Right atrium auricular region (tissue), 2 donors: ENCODE measurements at regions not wholly inside any gene's neighbourhood (a gene's known extent, or its start where the extent isn't known, plus 50 kb on each side); places are given as distances from the start of the nearest gene placed in this dataset.

Experiments used
- DNase-seq: peaks from one replicate; pipeline ENCODE4 v3.0.0-alpha.2; 2019; ENCODE audit warnings: low spot score
- H3K27ac ChIP-seq, 2 donors: fragments of 200-600 bp; sonication (generic); 1 replicate in 1 of 2; 2 replicates in 1 of 2; pipeline ENCODE4 v1.5.1; 2016 to 2019
- H3K27me3 ChIP-seq, 2 donors: fragments of 200-600 bp; sonication (generic); one replicate each; pipeline versions ENCODE4 v1.5.1 to v1.6.0; 2017 to 2019
- H3K36me3 ChIP-seq: fragments of 200-600 bp; sonication (generic); one replicate; pipeline ENCODE4 v1.5.1; 2016
- H3K4me1 ChIP-seq, 2 donors: fragments of 200-600 bp; sonication (generic); one replicate each; pipeline versions ENCODE4 v1.5.1 to v1.6.0; 2017 to 2019
- H3K4me3 ChIP-seq, 2 donors: fragments of 200-600 bp; sonication (generic); 1 replicate in 1 of 2; 2 replicates in 1 of 2; pipeline ENCODE4 v1.5.1; 2017 to 2019; ENCODE audit warnings: mild to moderate bottlenecking in 1 of 2, moderate library complexity in 1 of 2
- H3K9me3 ChIP-seq, 2 donors: fragments of 200-600 bp; sonication (generic); one replicate each; pipeline ENCODE4 v1.5.1; 2019
- TF ChIP-seq, protein P1 (sequence below), 2 donors: fragments of 200-600 bp; sonication (generic); IDR thresholded peaks; one replicate each; pipeline ENCODE4 v1.5.1; 2019; ENCODE audit warnings: antibody characterized with exemption in 2 of 2

DNA sequence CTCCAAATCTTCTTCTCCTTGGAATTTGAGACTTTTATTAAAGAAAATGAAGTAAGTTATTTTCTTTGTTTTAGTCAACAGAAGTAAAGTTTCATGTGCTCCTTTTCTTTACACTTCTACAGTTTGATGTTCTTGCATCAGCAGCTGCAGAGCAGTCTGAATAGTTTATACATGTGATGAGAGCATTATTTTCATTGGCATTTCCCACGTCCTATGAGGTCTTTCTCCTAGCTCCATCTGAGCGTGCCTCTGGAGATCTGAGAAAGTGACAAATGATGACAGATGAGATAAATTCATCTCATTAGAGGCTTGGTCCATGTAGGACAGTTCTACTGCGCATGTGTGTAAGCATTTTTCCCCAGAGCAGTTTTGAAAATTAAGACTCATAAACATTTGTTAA lies 1290.0 kb downstream of the UQCRFS1 start:
- H3K4me3 ChIP-seq: no peak overlapping the region
- no peak overlapping the region for H3K27ac ChIP-seq
- H3K4me1 ChIP-seq: no peaks in the 10 kb centered on the region
- H3K9me3 ChIP-seq: no peaks in the 10 kb centered on the region
- no peaks in the 10 kb centered on the region for H3K27me3 ChIP-seq
- H3K36me3 ChIP-seq: no peaks in the 10 kb centered on the region
- DNase-seq: no peak
- TF ChIP-seq, protein P1, sequence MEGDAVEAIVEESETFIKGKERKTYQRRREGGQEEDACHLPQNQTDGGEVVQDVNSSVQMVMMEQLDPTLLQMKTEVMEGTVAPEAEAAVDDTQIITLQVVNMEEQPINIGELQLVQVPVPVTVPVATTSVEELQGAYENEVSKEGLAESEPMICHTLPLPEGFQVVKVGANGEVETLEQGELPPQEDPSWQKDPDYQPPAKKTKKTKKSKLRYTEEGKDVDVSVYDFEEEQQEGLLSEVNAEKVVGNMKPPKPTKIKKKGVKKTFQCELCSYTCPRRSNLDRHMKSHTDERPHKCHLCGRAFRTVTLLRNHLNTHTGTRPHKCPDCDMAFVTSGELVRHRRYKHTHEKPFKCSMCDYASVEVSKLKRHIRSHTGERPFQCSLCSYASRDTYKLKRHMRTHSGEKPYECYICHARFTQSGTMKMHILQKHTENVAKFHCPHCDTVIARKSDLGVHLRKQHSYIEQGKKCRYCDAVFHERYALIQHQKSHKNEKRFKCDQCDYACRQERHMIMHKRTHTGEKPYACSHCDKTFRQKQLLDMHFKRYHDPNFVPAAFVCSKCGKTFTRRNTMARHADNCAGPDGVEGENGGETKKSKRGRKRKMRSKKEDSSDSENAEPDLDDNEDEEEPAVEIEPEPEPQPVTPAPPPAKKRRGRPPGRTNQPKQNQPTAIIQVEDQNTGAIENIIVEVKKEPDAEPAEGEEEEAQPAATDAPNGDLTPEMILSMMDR (IDR thresholded peaks at IDR 0.05): no peak

DNA sequence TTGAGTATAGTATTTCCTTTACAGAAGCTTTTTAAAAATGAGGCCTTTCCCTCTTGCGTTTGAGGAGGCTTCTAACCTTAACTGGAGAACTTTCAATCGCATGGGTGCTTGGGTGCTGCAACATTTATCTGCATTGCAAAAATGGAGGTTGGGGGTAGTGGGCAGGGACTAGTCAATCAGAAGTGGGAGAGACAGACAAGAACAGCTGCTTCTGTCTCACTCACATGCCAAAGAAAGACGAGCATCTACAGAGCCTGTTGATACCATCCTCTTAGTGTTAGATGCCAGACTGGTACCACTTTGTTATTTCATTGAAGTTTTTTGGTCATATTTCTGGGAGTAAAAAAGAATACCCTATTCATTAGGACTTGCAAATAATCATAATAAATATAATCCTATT lies 1292.2 kb downstream of the UQCRFS1 start:
- H3K4me3 ChIP-seq: no peak overlapping the region
- H3K27me3 ChIP-seq: no peaks in the 10 kb centered on the region
- TF ChIP-seq, protein P1 (IDR thresholded peaks at IDR 0.05): no peak
- no peak for DNase-seq
- H3K4me1 ChIP-seq: no peaks in the 10 kb centered on the region
- no peaks in the 10 kb centered on the region for H3K9me3 ChIP-seq
- H3K36me3 ChIP-seq: no peaks in the 10 kb centered on the region
- no peak overlapping the region for H3K27ac ChIP-seq

DNA sequence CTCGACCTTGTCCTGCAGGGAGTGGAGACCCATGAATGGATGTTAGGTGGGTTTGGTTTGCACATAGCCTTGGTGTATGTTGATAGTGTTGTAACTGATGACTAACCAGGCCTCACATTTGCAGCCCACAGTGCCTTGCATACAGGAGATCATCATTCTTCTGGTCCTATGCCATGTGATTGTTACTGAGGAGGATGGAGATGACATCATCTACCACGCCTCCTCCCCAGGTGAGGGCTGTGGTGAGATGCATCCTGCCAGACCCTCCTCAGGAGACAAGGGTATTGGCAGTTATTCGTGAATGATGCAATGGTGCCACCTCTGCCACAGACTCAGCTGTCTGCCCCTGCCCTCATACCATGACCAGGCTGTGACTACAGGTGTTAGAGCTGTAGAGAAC lies 1294.1 kb downstream of the UQCRFS1 start:
- DNase-seq: no peak
- no peaks in the 10 kb centered on the region for H3K36me3 ChIP-seq
- no peak overlapping the region for H3K4me3 ChIP-seq
- TF ChIP-seq, protein P1 (IDR thresholded peaks at IDR 0.05): no peak
- no peaks in the 10 kb centered on the region for H3K9me3 ChIP-seq
- H3K27me3 ChIP-seq: no peaks in the 10 kb centered on the region
- H3K27ac ChIP-seq: no peak overlapping the region
- H3K4me1 ChIP-seq: no peaks in the 10 kb centered on the region

DNA sequence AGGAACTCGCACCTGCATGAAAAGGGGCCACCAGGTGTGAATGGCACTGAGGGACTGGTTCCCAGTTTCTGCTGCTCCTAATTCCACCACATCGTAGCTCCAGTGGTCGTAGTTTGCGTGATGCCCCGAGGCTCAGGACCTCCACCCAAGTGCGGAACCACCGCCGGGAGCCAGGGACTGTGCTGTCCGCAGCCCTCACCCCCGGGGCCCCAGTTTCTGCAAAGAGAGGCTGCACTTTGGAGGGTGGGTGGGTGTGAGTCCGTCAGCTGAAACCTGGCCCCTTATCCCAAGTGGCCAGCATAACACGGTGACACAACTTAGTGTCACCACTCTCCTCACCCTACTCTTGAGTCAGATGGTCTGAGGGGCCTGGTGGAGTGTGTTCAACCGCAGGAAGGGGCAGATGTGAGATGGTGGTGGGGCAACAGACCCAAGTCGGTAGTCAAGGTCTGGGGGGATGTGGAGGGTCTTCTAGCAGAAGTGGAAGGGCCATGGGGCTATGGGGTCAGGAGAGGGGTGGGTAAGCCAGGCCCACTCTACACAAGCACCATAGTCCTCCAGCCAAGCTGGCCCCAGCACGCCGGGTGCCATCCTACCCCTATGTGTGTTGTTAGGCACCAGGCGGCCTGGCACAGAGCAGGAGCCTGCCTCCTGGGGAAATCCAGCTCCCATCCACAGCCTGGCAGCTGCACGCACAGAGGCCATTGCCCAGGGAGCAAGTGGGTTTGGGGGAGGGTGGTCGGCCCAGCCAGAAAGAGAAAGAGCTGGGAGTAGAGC lies 1301.6 kb downstream of the UQCRFS1 start:
- no peaks in the 10 kb centered on the region for H3K9me3 ChIP-seq
- DNase-seq: peak; percentile 28
- no peaks in the 10 kb centered on the region for H3K27me3 ChIP-seq
- no peaks in the 10 kb centered on the region for H3K4me1 ChIP-seq
- TF ChIP-seq, protein P1 (IDR thresholded peaks at IDR 0.05): no peak
- no peak overlapping the region for H3K27ac ChIP-seq
- H3K4me3 ChIP-seq: no peak overlapping the region
- H3K36me3 ChIP-seq: no peaks in the 10 kb centered on the region

DNA sequence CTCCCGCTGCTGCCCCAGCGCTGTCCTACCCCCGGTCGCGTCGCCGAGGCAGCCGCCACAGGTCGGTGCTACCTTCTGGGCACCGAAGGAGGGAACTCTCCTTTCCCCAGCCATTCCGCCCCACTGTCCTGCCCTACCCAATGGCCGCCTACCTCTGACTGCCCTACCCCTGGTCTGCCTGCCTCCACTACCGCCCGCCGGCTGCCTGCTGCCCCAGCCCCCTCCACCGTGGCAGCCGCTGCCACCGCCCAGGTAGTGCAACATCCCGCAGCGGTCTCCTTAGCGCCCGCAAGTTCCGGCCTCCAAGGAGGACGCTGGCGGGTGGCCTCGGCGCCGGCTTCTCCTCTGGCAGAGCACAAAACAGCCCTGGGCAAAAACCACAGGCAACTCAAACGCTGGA lies 1303.1 kb downstream of the UQCRFS1 start:
- DNase-seq: no peak
- no peaks in the 10 kb centered on the region for H3K4me1 ChIP-seq
- no peak overlapping the region for H3K27ac ChIP-seq
- H3K27me3 ChIP-seq: no peaks in the 10 kb centered on the region
- TF ChIP-seq, protein P1 (IDR thresholded peaks at IDR 0.05): no peak
- H3K36me3 ChIP-seq: no peaks in the 10 kb centered on the region
- no peak overlapping the region for H3K4me3 ChIP-seq
- no peaks in the 10 kb centered on the region for H3K9me3 ChIP-seq
